Keratinocyte (primary cell): ENCODE measurements at regions not wholly inside any gene's neighbourhood (a gene's known extent, or its start where the extent isn't known, plus 50 kb on each side); places are given as distances from the start of the nearest gene placed in this dataset.

Source experiments
- DNase-seq: peaks from one replicate; pipeline ENCODE4 v3.0.0-alpha.2; 2011; ENCODE audit warnings: low read depth, missing footprints, low spot score
- FAIRE-seq: peaks from 2 replicates; lab custom pipeline; 2011; peaks lifted over from hg19 to GRCh38; lab: Jason Lieb, UNC
- H2AFZ ChIP-seq: 2 replicates; pipeline ENCODE4 v1.6.0; 2012; ENCODE audit warnings: low read length, control low read depth, inconsistent platforms; ENCODE audit not compliant: control insufficient read depth
- H3K27ac ChIP-seq: 2 replicates; pipeline ENCODE4 v1.5.1; 2011; ENCODE audit warnings: low read length; ENCODE audit not compliant: control insufficient read depth, insufficient read depth
- H3K27me3 ChIP-seq: 3 replicates; pipeline ENCODE4 v1.6.0; 2011; ENCODE audit warnings: low read length; ENCODE audit not compliant: control insufficient read depth, insufficient read depth; ENCODE audit errors: extremely low read depth
- H3K36me3 ChIP-seq, 2 experiments: 2 replicates in 1 of 2; 3 replicates in 1 of 2; pipeline ENCODE4 v1.5.1; 2011; ENCODE audit warnings: low read length in 2 of 2, mild to moderate bottlenecking in 1 of 2; ENCODE audit not compliant: control insufficient read depth in 2 of 2, insufficient read depth in 2 of 2; ENCODE audit errors: extremely low read depth in 1 of 2
- H3K4me1 ChIP-seq: 3 replicates; pipeline ENCODE4 v1.5.1; 2011; ENCODE audit warnings: low read length; ENCODE audit not compliant: control insufficient read depth, insufficient read depth; ENCODE audit errors: extremely low read depth
- H3K4me2 ChIP-seq: 3 replicates; pipeline ENCODE4 v1.6.0; 2011; ENCODE audit warnings: low read depth, low read length; ENCODE audit not compliant: control insufficient read depth, insufficient read depth; ENCODE audit errors: extremely low read depth
- H3K4me3 ChIP-seq, 3 experiments: fragments of 200-600 bp in 1 of 3; sonication (generic) in 1 of 3; 2 replicates in 2 of 3; 3 replicates in 1 of 3; pipeline ENCODE4 v1.5.1; 2011 to 2016; ENCODE audit warnings: low read length in 3 of 3, mild to moderate bottlenecking in 3 of 3, control low read depth in 2 of 3, inconsistent platforms in 1 of 3, low read depth in 1 of 3, mixed read lengths in 1 of 3, mixed run types in 1 of 3, moderate library complexity in 1 of 3; ENCODE audit not compliant: control insufficient read depth in 2 of 3, insufficient read depth in 2 of 3; ENCODE audit errors: extremely low read depth in 1 of 3
- H3K79me2 ChIP-seq: 2 replicates; pipeline ENCODE4 v1.6.0; 2012; ENCODE audit warnings: low read length; ENCODE audit not compliant: control insufficient read depth, insufficient read depth
- H3K9ac ChIP-seq: 3 replicates; pipeline ENCODE4 v1.6.0; 2011; ENCODE audit warnings: low read length; ENCODE audit not compliant: control insufficient read depth, insufficient read depth; ENCODE audit errors: extremely low read depth
- H3K9me1 ChIP-seq: 3 replicates; pipeline ENCODE4 v1.6.0; 2011; ENCODE audit warnings: low read length; ENCODE audit not compliant: control insufficient read depth, insufficient read depth; ENCODE audit errors: extremely low read depth
- H3K9me3 ChIP-seq: 2 replicates; pipeline ENCODE4 v1.5.1; 2012; ENCODE audit warnings: low read depth, low read length; ENCODE audit not compliant: control insufficient read depth
- H4K20me1 ChIP-seq: 3 replicates; pipeline ENCODE4 v1.6.0; 2011; ENCODE audit warnings: low read length; ENCODE audit not compliant: control insufficient read depth, insufficient read depth; ENCODE audit errors: extremely low read depth
- EZH2 ChIP-seq: IDR thresholded peaks from one replicate; pipeline ENCODE4 v1.6.1; 2012; ENCODE audit warnings: inconsistent platforms, mild to moderate bottlenecking, low read length, moderate library complexity
- dilution Hi-C: fragments of 300-500 bp; cut with MboI; formaldehyde crosslinking; loops from one replicate; pipeline ENCODE4 v1.7.0; 2020; ENCODE audit warnings: low sequenced_read_pairs; ENCODE audit not compliant: extremely low pct_ligation_motif_present
- TF ChIP-seq, protein P1 (sequence below), 3 experiments: IDR thresholded peaks in 1 of 3; conservative IDR thresholded peaks in 1 of 3; optimal IDR thresholded peaks in 1 of 3; 2 replicates in 2 of 3; 3 replicates in 1 of 3; pipeline versions ENCODE3 to v1.5.1; 2011; ENCODE audit warnings: low read length in 3 of 3, mild to moderate bottlenecking in 3 of 3, moderate library complexity in 2 of 3, control low read depth in 1 of 3, inconsistent platforms in 1 of 3; ENCODE audit not compliant: insufficient read depth in 2 of 3; ENCODE audit errors: extremely low read depth in 1 of 3

GRCh38 chr1:38257374-38257773 lies 210.8 kb upstream of the POU3F1 start:
- TF ChIP-seq, protein P1, sequence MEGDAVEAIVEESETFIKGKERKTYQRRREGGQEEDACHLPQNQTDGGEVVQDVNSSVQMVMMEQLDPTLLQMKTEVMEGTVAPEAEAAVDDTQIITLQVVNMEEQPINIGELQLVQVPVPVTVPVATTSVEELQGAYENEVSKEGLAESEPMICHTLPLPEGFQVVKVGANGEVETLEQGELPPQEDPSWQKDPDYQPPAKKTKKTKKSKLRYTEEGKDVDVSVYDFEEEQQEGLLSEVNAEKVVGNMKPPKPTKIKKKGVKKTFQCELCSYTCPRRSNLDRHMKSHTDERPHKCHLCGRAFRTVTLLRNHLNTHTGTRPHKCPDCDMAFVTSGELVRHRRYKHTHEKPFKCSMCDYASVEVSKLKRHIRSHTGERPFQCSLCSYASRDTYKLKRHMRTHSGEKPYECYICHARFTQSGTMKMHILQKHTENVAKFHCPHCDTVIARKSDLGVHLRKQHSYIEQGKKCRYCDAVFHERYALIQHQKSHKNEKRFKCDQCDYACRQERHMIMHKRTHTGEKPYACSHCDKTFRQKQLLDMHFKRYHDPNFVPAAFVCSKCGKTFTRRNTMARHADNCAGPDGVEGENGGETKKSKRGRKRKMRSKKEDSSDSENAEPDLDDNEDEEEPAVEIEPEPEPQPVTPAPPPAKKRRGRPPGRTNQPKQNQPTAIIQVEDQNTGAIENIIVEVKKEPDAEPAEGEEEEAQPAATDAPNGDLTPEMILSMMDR (optimal IDR thresholded peaks at IDR 0.05 in 1 of 3, IDR thresholded peaks at IDR 0.05 in 1 of 3, conservative IDR thresholded peaks at IDR 0.05 in 1 of 3; ENCODE audit: extremely low read depth in 1 of 3, insufficient read depth in 2 of 3, low read length in 3 of 3) = no peak
- no peak for TF ChIP-seq EZH2
- Histone ChIP-seq H3K4me2 (no peak overlapping the region), H3K27ac (no peak overlapping the region), H3K79me2 (no peaks in the 10 kb centered on the region), H3K4me1 (no peaks in the 10 kb centered on the region), H3K27me3 (peaks cover 14% of the 10 kb centered on the region), H3K36me3 (no peaks in the 10 kb centered on the region), H2AFZ (no peak overlapping the region), H3K9ac (no peak overlapping the region), H3K9me3 (no peaks in the 10 kb centered on the region), H4K20me1 (no peaks in the 10 kb centered on the region), H3K9me1 (no peaks in the 10 kb centered on the region), H3K4me3 (no peak overlapping the region)
- dilution Hi-C loops = no loop called here
- DNase-seq (no peak), FAIRE-seq (no peak)

GRCh38 chr1:38256072-38256471 lies 209.5 kb upstream of the POU3F1 start:
- H3K9ac ChIP-seq = no peak overlapping the region
- no peak for TF ChIP-seq EZH2
- dilution Hi-C loops = no loop called here
- H3K9me1 ChIP-seq = no peaks in the 10 kb centered on the region
- H3K4me3 ChIP-seq = no peak overlapping the region
- no peak overlapping the region for H3K27ac ChIP-seq
- FAIRE-seq = no peak
- DNase-seq = no peak
- H3K4me2 ChIP-seq = no peak overlapping the region
- H3K27me3 ChIP-seq = peaks cover 1% of the 10 kb centered on the region
- H2AFZ ChIP-seq = no peak overlapping the region
- H3K36me3 ChIP-seq = no peaks in the 10 kb centered on the region
- no peaks in the 10 kb centered on the region for H4K20me1 ChIP-seq
- no peaks in the 10 kb centered on the region for H3K79me2 ChIP-seq
- H3K4me1 ChIP-seq = no peaks in the 10 kb centered on the region
- no peaks in the 10 kb centered on the region for H3K9me3 ChIP-seq

- no peak overlapping the region for H3K27ac ChIP-seq
- H3K4me1 ChIP-seq = no peaks in the 10 kb centered on the region
- DNase-seq = no peak
- H3K9me1 ChIP-seq = no peaks in the 10 kb centered on the region
- no peaks in the 10 kb centered on the region for H3K36me3 ChIP-seq
- H4K20me1 ChIP-seq = no peaks in the 10 kb centered on the region
- no peaks in the 10 kb centered on the region for H3K79me2 ChIP-seq
- H2AFZ ChIP-seq = no peak overlapping the region
- no peak overlapping the region for H3K4me3 ChIP-seq
- H3K4me2 ChIP-seq = no peak overlapping the region
- no peak for FAIRE-seq
- TF ChIP-seq, protein P1 (optimal IDR thresholded peaks at IDR 0.05 in 1 of 3, IDR thresholded peaks at IDR 0.05 in 1 of 3, conservative IDR thresholded peaks at IDR 0.05 in 1 of 3; ENCODE audit: extremely low read depth in 1 of 3, insufficient read depth in 2 of 3, low read length in 3 of 3) = no peak
- no peak for TF ChIP-seq EZH2
- H3K27me3 ChIP-seq = no peaks in the 10 kb centered on the region
- H3K9me3 ChIP-seq = no peaks in the 10 kb centered on the region
- H3K9ac ChIP-seq = no peak overlapping the region
- dilution Hi-C loops = no loop called here
These were observed 206.7 kb upstream of the POU3F1 start for GRCh38 chr1:38253314-38253713.
